Loucy (cell line): ENCODE measurements at regions not wholly inside any gene's neighbourhood (a gene's known extent, or its start where the extent isn't known, plus 50 kb on each side); places are given as distances from the start of the nearest gene placed in this dataset.

Experiments
- EZH2phosphoT487 ChIP-seq: fragments of 200-600 bp; IDR thresholded peaks from 2 replicates; pipeline ENCODE4 v1.6.1; 2018; ENCODE audit warnings: antibody characterized with exemption, mild to moderate bottlenecking, moderate library complexity, borderline replicate concordance
- TF ChIP-seq, protein P1 (sequence below): fragments of 200-600 bp; sonication (generic); conservative IDR thresholded peaks from 2 replicates; pipeline ENCODE4 v1.5.1; 2014; ENCODE audit warnings: mild to moderate bottlenecking, antibody characterized with exemption, low read length

DNA sequence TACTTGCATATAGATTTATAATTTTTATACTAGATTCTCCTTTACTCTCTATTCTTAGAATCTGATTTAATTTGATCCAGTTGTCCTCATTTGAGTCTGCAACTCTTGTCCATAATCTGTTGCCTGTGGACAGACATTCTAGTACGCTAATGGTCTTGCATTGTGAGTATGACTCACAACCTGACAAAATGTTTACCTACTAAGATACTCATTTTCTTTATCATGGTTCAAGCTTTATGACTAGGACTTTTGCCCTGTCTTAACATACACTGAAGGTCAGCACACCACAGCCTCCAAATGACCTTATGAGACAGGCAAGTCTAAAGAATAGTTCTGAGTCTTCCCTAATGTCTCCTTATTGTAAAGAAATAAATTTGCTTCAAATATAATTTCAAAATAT, 142.3 kb upstream of the CDH7 start:
- TF ChIP-seq, protein P1, sequence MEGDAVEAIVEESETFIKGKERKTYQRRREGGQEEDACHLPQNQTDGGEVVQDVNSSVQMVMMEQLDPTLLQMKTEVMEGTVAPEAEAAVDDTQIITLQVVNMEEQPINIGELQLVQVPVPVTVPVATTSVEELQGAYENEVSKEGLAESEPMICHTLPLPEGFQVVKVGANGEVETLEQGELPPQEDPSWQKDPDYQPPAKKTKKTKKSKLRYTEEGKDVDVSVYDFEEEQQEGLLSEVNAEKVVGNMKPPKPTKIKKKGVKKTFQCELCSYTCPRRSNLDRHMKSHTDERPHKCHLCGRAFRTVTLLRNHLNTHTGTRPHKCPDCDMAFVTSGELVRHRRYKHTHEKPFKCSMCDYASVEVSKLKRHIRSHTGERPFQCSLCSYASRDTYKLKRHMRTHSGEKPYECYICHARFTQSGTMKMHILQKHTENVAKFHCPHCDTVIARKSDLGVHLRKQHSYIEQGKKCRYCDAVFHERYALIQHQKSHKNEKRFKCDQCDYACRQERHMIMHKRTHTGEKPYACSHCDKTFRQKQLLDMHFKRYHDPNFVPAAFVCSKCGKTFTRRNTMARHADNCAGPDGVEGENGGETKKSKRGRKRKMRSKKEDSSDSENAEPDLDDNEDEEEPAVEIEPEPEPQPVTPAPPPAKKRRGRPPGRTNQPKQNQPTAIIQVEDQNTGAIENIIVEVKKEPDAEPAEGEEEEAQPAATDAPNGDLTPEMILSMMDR: no peak
- no peak for TF ChIP-seq EZH2phosphoT487
